Neural progenitor cell (in vitro differentiated cells): ENCODE measurements at regions not wholly inside any gene's neighbourhood (a gene's known extent, or its start where the extent isn't known, plus 50 kb on each side); places are given as distances from the start of the nearest gene placed in this dataset.
A peak's percentile ranks its signal among the peaks of the same experiment; 100 is the strongest.

ENCODE experiments used
- DNase-seq: peaks from one replicate; pipeline ENCODE4 v3.0.0-alpha.2; 2016; ENCODE audit warnings: low spot score
- H2AFZ ChIP-seq: fragments of 200-600 bp; sonication (generic); replicated peaks from 2 replicates; pipeline ENCODE4 v1.6.1; 2016; ENCODE audit warnings: antibody characterized with exemption
- H3F3A ChIP-seq: fragments of 200-600 bp; sonication (generic); 2 replicates; pipeline ENCODE4 v1.6.1; 2016; ENCODE audit warnings: antibody characterized with exemption, low read depth
- H3K27ac ChIP-seq: fragments of 200-600 bp; sonication (generic); 2 replicates; pipeline ENCODE4 v1.5.1; 2016; ENCODE audit warnings: mild to moderate bottlenecking
- H3K27me3 ChIP-seq: fragments of 200-600 bp; sonication (generic); 2 replicates; pipeline ENCODE4 v1.6.1; 2016; ENCODE audit warnings: mild to moderate bottlenecking, moderate library complexity
- H3K36me3 ChIP-seq: fragments of 200-600 bp; sonication (generic); 2 replicates; pipeline ENCODE4 v1.5.1; 2016
- H3K4me1 ChIP-seq: fragments of 200-600 bp; sonication (generic); 2 replicates; pipeline ENCODE4 v1.6.1; 2016; ENCODE audit warnings: mixed run types
- H3K4me2 ChIP-seq: fragments of 200-600 bp; sonication (generic); 2 replicates; pipeline ENCODE4 v1.6.1; 2016
- H3K4me3 ChIP-seq: fragments of 200-600 bp; sonication (generic); 2 replicates; pipeline ENCODE4 v1.5.1; 2016
- H3K79me2 ChIP-seq: fragments of 200-600 bp; sonication (generic); 2 replicates; pipeline ENCODE4 v1.6.1; 2016; ENCODE audit warnings: low read depth
- H3K9ac ChIP-seq: fragments of 200-600 bp; sonication (generic); 2 replicates; pipeline ENCODE4 v1.6.1; 2016
- H3K9me3 ChIP-seq: fragments of 200-600 bp; sonication (generic); 2 replicates; pipeline ENCODE4 v1.5.1; 2016; ENCODE audit warnings: low read depth
- H4K20me1 ChIP-seq: fragments of 200-600 bp; sonication (generic); 2 replicates; pipeline ENCODE4 v1.6.1; 2016; ENCODE audit warnings: low read depth
- H3K27ac Mint-ChIP-seq: 3 replicates; pipeline ENCODE4 v1.8.0; 2021; ENCODE audit warnings: mixed read lengths
- H3K27me3 Mint-ChIP-seq: 2 replicates; pipeline ENCODE4 v1.8.0; 2022; ENCODE audit warnings: low read depth, mild to moderate bottlenecking, inconsistent platforms, moderate library complexity, mixed read lengths; ENCODE audit not compliant: insufficient read depth
- H3K36me3 Mint-ChIP-seq: 3 replicates; pipeline ENCODE4 v1.8.0; 2021; ENCODE audit warnings: mixed read lengths
- H3K4me1 Mint-ChIP-seq: 3 replicates; pipeline ENCODE4 v1.8.0; 2021; ENCODE audit warnings: mixed read lengths
- H3K4me3 Mint-ChIP-seq: 3 replicates; pipeline ENCODE4 v1.8.0; 2021; ENCODE audit warnings: mild to moderate bottlenecking, moderate library complexity, mixed read lengths
- H3K9me3 Mint-ChIP-seq: 3 replicates; pipeline ENCODE4 v1.8.0; 2020; ENCODE audit warnings: mixed read lengths
- EZH2 ChIP-seq: fragments of 200-600 bp; sonication (generic); IDR thresholded peaks from 2 replicates; pipeline ENCODE4 v1.6.1; 2017; ENCODE audit warnings: antibody characterized with exemption, mild to moderate bottlenecking, moderate library complexity
- EZH2phosphoT487 ChIP-seq: fragments of 200-600 bp; sonication (generic); IDR thresholded peaks from 2 replicates; pipeline ENCODE4 v1.6.1; 2017; ENCODE audit warnings: antibody characterized with exemption
- TF ChIP-seq, protein P1 (sequence below): fragments of 200-600 bp; sonication (generic); IDR thresholded peaks from 2 replicates; pipeline ENCODE4 v1.5.1; 2017; ENCODE audit warnings: antibody characterized with exemption, mild to moderate bottlenecking

DNA sequence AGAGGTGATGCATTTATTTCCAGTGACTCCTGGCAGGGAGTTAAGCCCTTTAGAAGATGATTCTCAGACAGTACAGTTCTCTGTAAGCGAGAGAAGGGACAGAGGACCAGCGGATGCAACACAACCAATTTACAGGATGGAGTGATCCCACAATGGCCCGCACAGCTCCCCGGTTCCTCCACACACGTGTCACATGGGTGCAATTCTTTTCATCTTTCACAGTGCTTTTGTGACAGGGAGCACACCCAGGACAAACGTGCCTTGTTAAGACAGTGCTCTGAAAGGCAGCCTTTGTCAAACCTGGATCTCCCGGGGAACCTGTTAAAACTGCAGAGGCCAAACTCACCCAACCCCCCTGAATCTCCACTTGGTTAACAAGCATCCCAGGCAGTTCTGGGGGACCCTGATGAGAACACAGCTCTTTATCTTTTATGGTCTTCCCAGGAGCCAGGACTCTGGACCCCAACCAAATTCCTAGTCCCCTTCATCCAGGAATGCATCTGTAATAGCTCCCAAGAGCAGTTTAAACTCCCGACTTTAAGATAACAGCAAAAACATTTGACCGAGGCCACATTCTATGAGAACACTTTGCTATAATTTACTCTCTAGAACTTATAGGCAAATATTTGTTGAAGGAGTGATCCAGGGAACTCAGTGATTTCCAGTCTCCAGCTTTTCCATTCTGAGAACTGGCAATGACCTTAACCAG lies 134.9 kb upstream of the CDH5 start:
- H3K79me2 ChIP-seq, result no peaks in the 10 kb centered on the region
- H3K4me1 Mint-ChIP-seq, result peaks cover 36% of the 10 kb centered on the region
- no peak overlapping the region for H2AFZ ChIP-seq
- no peaks in the 10 kb centered on the region for H3K36me3 ChIP-seq
- H3K27ac ChIP-seq, result no peak overlapping the region
- H3K9ac ChIP-seq, result no peak overlapping the region
- no peaks in the 10 kb centered on the region for H3K36me3 Mint-ChIP-seq
- peaks cover 4% of the 10 kb centered on the region for H3K27me3 Mint-ChIP-seq
- no peaks in the 10 kb centered on the region for H3K9me3 ChIP-seq
- DNase-seq, result peak; percentile 19
- no peak overlapping the region for H3K4me3 ChIP-seq
- no peaks in the 10 kb centered on the region for H4K20me1 ChIP-seq
- no peak overlapping the region for H3K4me3 Mint-ChIP-seq
- peak overlapping the region; percentile 4 for H3K4me2 ChIP-seq
- peaks cover 7% of the 10 kb centered on the region for H3F3A ChIP-seq
- H3K27ac Mint-ChIP-seq, result no peak overlapping the region
- no peaks in the 10 kb centered on the region for H3K27me3 ChIP-seq
- H3K9me3 Mint-ChIP-seq, result peaks cover 1% of the 10 kb centered on the region
- TF ChIP-seq, protein P1, sequence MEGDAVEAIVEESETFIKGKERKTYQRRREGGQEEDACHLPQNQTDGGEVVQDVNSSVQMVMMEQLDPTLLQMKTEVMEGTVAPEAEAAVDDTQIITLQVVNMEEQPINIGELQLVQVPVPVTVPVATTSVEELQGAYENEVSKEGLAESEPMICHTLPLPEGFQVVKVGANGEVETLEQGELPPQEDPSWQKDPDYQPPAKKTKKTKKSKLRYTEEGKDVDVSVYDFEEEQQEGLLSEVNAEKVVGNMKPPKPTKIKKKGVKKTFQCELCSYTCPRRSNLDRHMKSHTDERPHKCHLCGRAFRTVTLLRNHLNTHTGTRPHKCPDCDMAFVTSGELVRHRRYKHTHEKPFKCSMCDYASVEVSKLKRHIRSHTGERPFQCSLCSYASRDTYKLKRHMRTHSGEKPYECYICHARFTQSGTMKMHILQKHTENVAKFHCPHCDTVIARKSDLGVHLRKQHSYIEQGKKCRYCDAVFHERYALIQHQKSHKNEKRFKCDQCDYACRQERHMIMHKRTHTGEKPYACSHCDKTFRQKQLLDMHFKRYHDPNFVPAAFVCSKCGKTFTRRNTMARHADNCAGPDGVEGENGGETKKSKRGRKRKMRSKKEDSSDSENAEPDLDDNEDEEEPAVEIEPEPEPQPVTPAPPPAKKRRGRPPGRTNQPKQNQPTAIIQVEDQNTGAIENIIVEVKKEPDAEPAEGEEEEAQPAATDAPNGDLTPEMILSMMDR, result no peak
- TF ChIP-seq EZH2 (no peak), EZH2phosphoT487 (no peak)
- peaks cover 16% of the 10 kb centered on the region for H3K4me1 ChIP-seq

DNA sequence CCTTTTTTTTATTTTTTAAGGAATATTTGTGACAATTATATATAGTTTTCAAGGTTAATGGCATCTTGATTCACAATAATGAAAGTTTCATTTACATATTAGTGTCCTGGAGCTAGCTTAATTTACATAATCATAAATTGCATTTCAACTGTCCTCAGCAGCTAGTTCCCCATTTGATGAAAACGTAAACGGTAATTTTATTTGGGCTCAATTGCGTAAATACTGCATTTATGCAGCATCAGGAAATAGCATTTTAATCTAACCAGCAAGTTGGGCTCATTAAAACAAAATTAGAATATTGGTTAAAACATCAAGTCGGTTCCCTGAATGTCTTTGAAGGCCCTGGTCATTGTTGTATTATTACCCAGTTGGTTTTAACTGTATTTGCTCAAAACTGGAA lies 136.8 kb upstream of the CDH5 start:
- peaks cover 7% of the 10 kb centered on the region for H3F3A ChIP-seq
- Mint-ChIP-seq H3K4me3 (no peak overlapping the region), H3K4me1 (peaks cover 38% of the 10 kb centered on the region), H3K9me3 (peaks cover 5% of the 10 kb centered on the region), H3K27ac (no peak overlapping the region), H3K27me3 (peaks cover 8% of the 10 kb centered on the region), H3K36me3 (no peaks in the 10 kb centered on the region)
- no peaks in the 10 kb centered on the region for H3K27me3 ChIP-seq
- no peak overlapping the region for H3K27ac ChIP-seq
- peaks cover 19% of the 10 kb centered on the region for H3K4me1 ChIP-seq
- no peaks in the 10 kb centered on the region for H3K36me3 ChIP-seq
- H3K79me2 ChIP-seq, result no peaks in the 10 kb centered on the region
- no peak overlapping the region for H2AFZ ChIP-seq
- no peak overlapping the region for H3K4me3 ChIP-seq
- TF ChIP-seq, protein P1, result no peak
- no peak for TF ChIP-seq EZH2
- TF ChIP-seq EZH2phosphoT487, result no peak
- H3K9ac ChIP-seq, result no peak overlapping the region
- no peaks in the 10 kb centered on the region for H4K20me1 ChIP-seq
- no peak overlapping the region for H3K4me2 ChIP-seq
- no peaks in the 10 kb centered on the region for H3K9me3 ChIP-seq
- DNase-seq, result no peak

GRCh38 chr16:66228792-66229191 lies 137.7 kb upstream of the CDH5 start:
- TF ChIP-seq EZH2phosphoT487 (no peak), EZH2 (no peak)
- TF ChIP-seq, protein P1, result no peak
- H3K4me1 Mint-ChIP-seq, result peaks cover 45% of the 10 kb centered on the region
- no peaks in the 10 kb centered on the region for H3K79me2 ChIP-seq
- peaks cover 11% of the 10 kb centered on the region for H3K27me3 Mint-ChIP-seq
- DNase-seq, result no peak
- no peak overlapping the region for H3K4me3 ChIP-seq
- no peaks in the 10 kb centered on the region for H3K36me3 ChIP-seq
- no peak overlapping the region for H3K4me2 ChIP-seq
- peaks cover 23% of the 10 kb centered on the region for H3K4me1 ChIP-seq
- H3F3A ChIP-seq, result peaks cover 7% of the 10 kb centered on the region
- H3K27ac ChIP-seq, result no peak overlapping the region
- no peak overlapping the region for H3K27ac Mint-ChIP-seq
- H3K4me3 Mint-ChIP-seq, result no peak overlapping the region
- H3K9me3 Mint-ChIP-seq, result peaks cover 5% of the 10 kb centered on the region
- no peak overlapping the region for H3K9ac ChIP-seq
- H3K9me3 ChIP-seq, result no peaks in the 10 kb centered on the region
- H2AFZ ChIP-seq, result no peak overlapping the region
- no peaks in the 10 kb centered on the region for H4K20me1 ChIP-seq
- no peaks in the 10 kb centered on the region for H3K36me3 Mint-ChIP-seq
- H3K27me3 ChIP-seq, result no peaks in the 10 kb centered on the region
